Esophagus muscularis mucosa (tissue), 4 donors: ENCODE measurements at regions not wholly inside any gene's neighbourhood (a gene's known extent, or its start where the extent isn't known, plus 50 kb on each side); places are given as distances from the start of the nearest gene placed in this dataset.

Experiments used
- DNase-seq: peaks from one replicate; pipeline ENCODE4 v3.0.0-alpha.2; 2017; ENCODE audit errors: extremely low spot score
- H3K27ac ChIP-seq, 4 donors: fragments of 200-600 bp; sonication (generic); replicated peaks in 1 of 4; 1 replicate in 3 of 4; 2 replicates in 1 of 4; pipeline ENCODE4 v1.5.1; 2016 to 2019; ENCODE audit warnings: mild to moderate bottlenecking in 1 of 4
- H3K27me3 ChIP-seq, 4 donors: fragments of 200-600 bp; sonication (generic); one replicate each; pipeline versions ENCODE4 v1.5.1 to v1.6.0; 2016 to 2019
- H3K36me3 ChIP-seq, 4 donors: fragments of 200-600 bp; sonication (generic); one replicate each; pipeline ENCODE4 v1.5.1; 2016 to 2019
- H3K4me1 ChIP-seq, 4 donors: fragments of 200-600 bp; sonication (generic); one replicate each; pipeline ENCODE4 v1.5.1; 2016 to 2019
- H3K4me3 ChIP-seq, 4 donors: fragments of 200-600 bp; sonication (generic); 1 replicate in 2 of 4; 2 replicates in 2 of 4; pipeline ENCODE4 v1.5.1; 2016 to 2019; ENCODE audit warnings: mild to moderate bottlenecking in 4 of 4, moderate library complexity in 1 of 4
- H3K9me3 ChIP-seq, 4 donors: fragments of 200-600 bp; sonication (generic); 1 replicate in 3 of 4; 2 replicates in 1 of 4; pipeline ENCODE4 v1.5.1; 2016 to 2019
- EP300 ChIP-seq: sonication (generic); formaldehyde crosslinking; IDR thresholded peaks from one replicate; pipeline ENCODE4 v1.6.1; 2017; ENCODE audit warnings: antibody characterized with exemption
- POLR2A ChIP-seq: fragments of 450-650 bp; IDR thresholded peaks from one replicate; pipeline ENCODE4 v1.6.1; 2017; ENCODE audit warnings: antibody characterized with exemption, moderate library complexity, mild to moderate bottlenecking, low read depth
- POLR2AphosphoS5 ChIP-seq, 2 donors: sonication (generic); formaldehyde crosslinking; IDR thresholded peaks; one replicate each; pipeline ENCODE4 v1.6.1; 2017; ENCODE audit warnings: antibody characterized with exemption in 2 of 2
- WGBS: methylation state at CpG from one replicate; pipeline ENCODE4 v1.1.5; 2018; 5-methylcytosine and 5-hydroxymethylcytosine counted together
- intact Hi-C: fragments of 100-400 bp; cut with DNase I; formaldehyde crosslinking; loops from one replicate; pipeline ENCODE4 v1.15.1; 2023
- TF ChIP-seq, protein P1 (sequence below), 3 experiments: fragments of 200-600 bp in 2 of 3; fragments of 450-650 bp in 1 of 3; sonication (generic) in 2 of 3; IDR thresholded peaks; one replicate each; pipeline ENCODE4 v1.5.1; 2017 to 2019; ENCODE audit warnings: antibody characterized with exemption in 3 of 3, mild to moderate bottlenecking in 2 of 3, moderate library complexity in 1 of 3

DNA sequence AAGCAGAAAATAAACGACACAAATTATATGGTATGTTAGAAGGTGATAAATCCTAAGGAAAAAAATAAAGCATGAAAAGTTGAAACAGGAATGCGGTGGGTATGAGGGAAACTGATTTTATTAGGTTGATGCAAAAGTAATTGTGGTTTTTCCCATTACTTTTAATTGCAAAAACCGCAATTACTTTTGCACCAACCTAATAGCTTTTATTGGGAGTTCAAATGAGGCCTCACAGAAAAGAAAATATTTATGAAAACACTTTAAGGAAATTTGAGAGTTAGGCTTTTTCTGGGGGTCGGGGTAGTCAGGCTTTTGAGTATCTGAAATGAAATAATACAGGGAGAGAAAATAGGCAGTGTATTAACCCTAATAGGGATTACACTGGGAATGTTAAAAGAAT is 397.0 kb upstream of the KHDRBS2 start:
- no peak for TF ChIP-seq EP300
- TF ChIP-seq POLR2A: no peak
- no peak for TF ChIP-seq POLR2AphosphoS5 (IDR thresholded peaks at IDR 0.05)
- TF ChIP-seq, protein P1, sequence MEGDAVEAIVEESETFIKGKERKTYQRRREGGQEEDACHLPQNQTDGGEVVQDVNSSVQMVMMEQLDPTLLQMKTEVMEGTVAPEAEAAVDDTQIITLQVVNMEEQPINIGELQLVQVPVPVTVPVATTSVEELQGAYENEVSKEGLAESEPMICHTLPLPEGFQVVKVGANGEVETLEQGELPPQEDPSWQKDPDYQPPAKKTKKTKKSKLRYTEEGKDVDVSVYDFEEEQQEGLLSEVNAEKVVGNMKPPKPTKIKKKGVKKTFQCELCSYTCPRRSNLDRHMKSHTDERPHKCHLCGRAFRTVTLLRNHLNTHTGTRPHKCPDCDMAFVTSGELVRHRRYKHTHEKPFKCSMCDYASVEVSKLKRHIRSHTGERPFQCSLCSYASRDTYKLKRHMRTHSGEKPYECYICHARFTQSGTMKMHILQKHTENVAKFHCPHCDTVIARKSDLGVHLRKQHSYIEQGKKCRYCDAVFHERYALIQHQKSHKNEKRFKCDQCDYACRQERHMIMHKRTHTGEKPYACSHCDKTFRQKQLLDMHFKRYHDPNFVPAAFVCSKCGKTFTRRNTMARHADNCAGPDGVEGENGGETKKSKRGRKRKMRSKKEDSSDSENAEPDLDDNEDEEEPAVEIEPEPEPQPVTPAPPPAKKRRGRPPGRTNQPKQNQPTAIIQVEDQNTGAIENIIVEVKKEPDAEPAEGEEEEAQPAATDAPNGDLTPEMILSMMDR (IDR thresholded peaks at IDR 0.05): no peak
- no peak for DNase-seq
- Histone ChIP-seq H3K36me3 (no peaks in the 10 kb centered on the region), H3K4me1 (no peaks in the 10 kb centered on the region), H3K27ac (no peak overlapping the region), H3K27me3 (no peaks in the 10 kb centered on the region), H3K9me3 (peaks cover 0 to 7% (median 2%) of the 10 kb centered on the region in 4 donors), H3K4me3 (no peak overlapping the region)
- intact Hi-C loops: no loop called here
- WGBS: 78% methylated on average over 4 of the region's 4 CpGs

DNA sequence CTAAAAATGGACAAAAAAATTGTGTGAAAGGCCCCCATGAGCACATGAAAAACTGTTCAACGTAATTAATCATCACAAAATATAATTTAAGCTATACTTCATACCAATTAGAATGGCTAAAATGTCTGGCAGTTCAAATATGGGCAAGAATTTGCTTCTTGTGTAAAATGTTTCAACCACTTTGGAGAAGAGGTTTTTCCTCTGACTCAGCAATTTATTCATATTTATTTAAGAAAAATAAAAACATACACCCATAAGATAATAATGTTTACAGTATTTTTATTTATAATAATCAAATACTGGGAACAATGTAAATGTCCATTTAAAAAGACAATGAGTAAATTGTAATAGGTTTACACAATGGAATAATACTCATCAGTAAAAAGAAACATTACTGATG is 395.1 kb upstream of the KHDRBS2 start:
- TF ChIP-seq, protein P1 (IDR thresholded peaks at IDR 0.05): no peak
- TF ChIP-seq POLR2AphosphoS5 (IDR thresholded peaks at IDR 0.05) (no peak), POLR2A (no peak), EP300 (no peak)
- peaks cover 0 to 13% (median 7%) of the 10 kb centered on the region in 4 donors for H3K9me3 ChIP-seq
- WGBS: 51% methylated on average over 1 of the region's 1 CpG
- H3K4me1 ChIP-seq: no peaks in the 10 kb centered on the region
- DNase-seq: no peak
- intact Hi-C loops: no loop called here
- no peaks in the 10 kb centered on the region for H3K27me3 ChIP-seq
- H3K27ac ChIP-seq: no peak overlapping the region
- no peaks in the 10 kb centered on the region for H3K36me3 ChIP-seq
- no peak overlapping the region for H3K4me3 ChIP-seq

DNA sequence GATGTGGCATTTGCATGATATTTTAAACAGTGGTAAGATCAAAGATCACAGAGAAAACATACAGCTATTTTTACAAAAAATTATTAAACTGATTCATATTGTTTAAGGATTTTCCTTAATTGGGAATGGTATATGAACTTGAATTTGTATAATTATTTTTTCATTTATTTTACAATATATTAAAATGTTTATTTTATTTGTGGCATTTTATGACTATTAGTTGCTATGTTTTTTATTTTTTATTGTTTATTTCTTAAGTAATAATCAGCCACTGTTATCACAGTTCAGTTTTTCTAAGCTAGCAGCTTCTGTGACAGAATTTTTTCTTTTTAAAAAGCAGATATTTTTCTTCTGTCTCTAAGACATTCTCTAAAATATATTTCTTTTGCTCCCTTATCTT is 387.0 kb upstream of the KHDRBS2 start:
- no peaks in the 10 kb centered on the region for H3K27me3 ChIP-seq
- H3K36me3 ChIP-seq: no peaks in the 10 kb centered on the region
- no peak for DNase-seq
- H3K27ac ChIP-seq: no peak overlapping the region
- peaks cover 0 to 7% (median 5%) of the 10 kb centered on the region in 4 donors for H3K9me3 ChIP-seq
- no peaks in the 10 kb centered on the region for H3K4me1 ChIP-seq
- TF ChIP-seq, protein P1 (IDR thresholded peaks at IDR 0.05): no peak
- TF ChIP-seq POLR2AphosphoS5 (IDR thresholded peaks at IDR 0.05) (no peak), EP300 (no peak), POLR2A (no peak)
- intact Hi-C loops: no loop called here
- H3K4me3 ChIP-seq: no peak overlapping the region

DNA sequence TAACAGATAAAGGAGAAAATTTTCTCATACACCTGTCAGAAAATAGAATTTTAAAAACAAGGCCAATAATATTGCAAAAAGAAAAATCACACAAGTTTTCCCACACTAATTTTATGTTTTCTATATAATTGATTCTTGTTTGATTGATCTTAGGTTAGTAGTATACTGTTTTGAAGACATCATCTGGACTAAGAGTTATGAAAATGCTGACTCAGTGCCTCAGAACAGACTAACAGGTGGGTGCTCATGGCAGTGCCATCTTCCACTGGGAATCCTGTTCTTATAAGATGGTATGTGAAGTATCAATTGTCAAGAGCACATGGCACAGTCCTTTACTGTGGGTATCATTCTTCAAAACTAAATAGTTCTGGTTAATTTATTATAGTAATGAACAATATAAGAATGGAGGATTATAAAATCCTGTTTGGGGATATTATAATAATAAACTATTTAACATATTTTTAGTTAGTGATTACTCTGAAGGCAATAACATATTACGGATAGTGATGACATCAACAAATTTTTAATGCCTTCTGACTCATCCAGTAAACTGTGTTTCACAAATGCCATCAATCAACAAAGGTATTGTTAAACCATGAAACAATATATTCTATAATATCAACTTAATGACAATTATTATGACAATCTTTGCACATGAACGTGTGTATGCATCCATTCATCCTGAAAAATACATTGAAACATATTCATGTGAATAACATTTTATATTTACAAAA is 384.6 kb upstream of the KHDRBS2 start:
- Histone ChIP-seq H3K4me3 (no peak overlapping the region), H3K36me3 (no peaks in the 10 kb centered on the region), H3K27me3 (no peaks in the 10 kb centered on the region), H3K4me1 (no peaks in the 10 kb centered on the region), H3K9me3 (no peaks in the 10 kb centered on the region), H3K27ac (no peak overlapping the region)
- DNase-seq: no peak
- intact Hi-C loops: no loop called here
- TF ChIP-seq EP300 (no peak), POLR2AphosphoS5 (IDR thresholded peaks at IDR 0.05) (no peak), POLR2A (no peak)
- TF ChIP-seq, protein P1 (IDR thresholded peaks at IDR 0.05): no peak
- 78% methylated on average over 2 of the region's 2 CpGs for WGBS

DNA sequence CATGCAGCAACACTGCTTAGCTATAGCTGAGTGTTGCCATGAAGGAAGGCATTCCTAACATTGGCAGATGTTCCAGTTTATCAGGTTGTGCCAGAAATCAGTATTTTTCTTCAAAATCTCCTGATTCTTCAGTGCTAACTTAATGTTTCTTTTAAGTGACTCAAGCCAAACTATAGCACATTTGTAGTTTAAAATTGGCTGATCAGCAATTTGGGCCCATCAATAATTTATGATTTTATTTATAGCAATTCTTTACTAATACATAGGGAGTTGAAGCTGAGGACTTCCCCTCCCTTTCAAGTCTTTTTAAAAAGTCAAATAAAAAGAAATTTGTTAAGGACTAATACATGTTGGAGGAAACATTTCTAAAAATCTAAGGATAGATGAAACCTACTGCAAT is 383.8 kb upstream of the KHDRBS2 start:
- DNase-seq: no peak

More for the DNA sequence above, 383.8 kb upstream of the KHDRBS2 start:
- H3K27me3 ChIP-seq: no peaks in the 10 kb centered on the region
- no peaks in the 10 kb centered on the region for H3K36me3 ChIP-seq
- H3K4me3 ChIP-seq: no peak overlapping the region
- H3K9me3 ChIP-seq: no peaks in the 10 kb centered on the region
- H3K4me1 ChIP-seq: no peaks in the 10 kb centered on the region
- no peak overlapping the region for H3K27ac ChIP-seq
- intact Hi-C loops: no loop called here
- TF ChIP-seq EP300 (no peak), POLR2A (no peak), POLR2AphosphoS5 (IDR thresholded peaks at IDR 0.05) (no peak)
- TF ChIP-seq, protein P1 (IDR thresholded peaks at IDR 0.05): no peak
